ENCODE measurements at regions not wholly inside any gene's neighbourhood (a gene's known extent, or its start where the extent isn't known, plus 50 kb on each side); places are given as distances from the start of the nearest gene placed in this dataset.

DNA sequence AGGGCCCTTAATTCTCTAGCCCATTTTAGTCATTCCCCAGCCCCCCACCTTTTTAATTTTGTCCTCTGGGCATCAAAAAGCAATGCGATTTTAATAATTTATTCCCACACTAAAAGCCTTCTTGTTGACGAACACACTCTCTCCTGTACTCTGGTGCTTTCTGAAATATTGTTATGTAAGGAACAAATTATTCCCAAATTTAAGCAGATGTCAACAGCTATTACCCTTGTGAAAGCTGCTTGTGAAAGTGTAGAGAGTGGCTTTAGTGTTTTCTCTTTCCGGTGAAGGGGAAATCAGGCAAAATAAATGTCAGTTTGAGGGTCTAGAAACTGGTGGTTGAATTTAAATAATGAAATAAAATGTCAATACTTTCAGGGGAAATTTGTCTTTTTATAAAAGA lies 221.2 kb upstream of the CNKSR2 start:
- Histone ChIP-seq H3K4me1 (ENCODE audit: control insufficient read depth, extremely low read depth, insufficient read depth, low read length) (no peaks in the 10 kb centered on the region), H3K27ac (ENCODE audit: insufficient read depth, low read length) (no peak overlapping the region), H3K4me2 (ENCODE audit: extremely low read depth, insufficient read depth, low read length) (no peak overlapping the region), H3K4me3 (replicated peaks in 1 of 4; ENCODE audit: control extremely low read depth in 1 of 4, insufficient read depth in 1 of 4, low read depth in 3 of 4, low read length in 4 of 4) (no peak overlapping the region), H3K9ac (ENCODE audit: insufficient read depth, low read length) (no peak overlapping the region), H2AFZ (ENCODE audit: low read length) (no peak overlapping the region), H3K9me3 (ENCODE audit: control insufficient read depth, insufficient read depth, low read depth, low read length) (no peaks in the 10 kb centered on the region), H4K20me1 (ENCODE audit: control insufficient read depth, extremely low read depth, insufficient read depth, low read length) (no peaks in the 10 kb centered on the region), H3K36me3 (ENCODE audit: control insufficient read depth, insufficient read depth, low read length) (no peaks in the 10 kb centered on the region), H3K79me2 (ENCODE audit: control insufficient read depth, insufficient read depth, low read length) (no peaks in the 10 kb centered on the region), H3K27me3 (ENCODE audit: control insufficient read depth, insufficient read depth, low read length) (no peaks in the 10 kb centered on the region)
- TF ChIP-seq, protein P1, sequence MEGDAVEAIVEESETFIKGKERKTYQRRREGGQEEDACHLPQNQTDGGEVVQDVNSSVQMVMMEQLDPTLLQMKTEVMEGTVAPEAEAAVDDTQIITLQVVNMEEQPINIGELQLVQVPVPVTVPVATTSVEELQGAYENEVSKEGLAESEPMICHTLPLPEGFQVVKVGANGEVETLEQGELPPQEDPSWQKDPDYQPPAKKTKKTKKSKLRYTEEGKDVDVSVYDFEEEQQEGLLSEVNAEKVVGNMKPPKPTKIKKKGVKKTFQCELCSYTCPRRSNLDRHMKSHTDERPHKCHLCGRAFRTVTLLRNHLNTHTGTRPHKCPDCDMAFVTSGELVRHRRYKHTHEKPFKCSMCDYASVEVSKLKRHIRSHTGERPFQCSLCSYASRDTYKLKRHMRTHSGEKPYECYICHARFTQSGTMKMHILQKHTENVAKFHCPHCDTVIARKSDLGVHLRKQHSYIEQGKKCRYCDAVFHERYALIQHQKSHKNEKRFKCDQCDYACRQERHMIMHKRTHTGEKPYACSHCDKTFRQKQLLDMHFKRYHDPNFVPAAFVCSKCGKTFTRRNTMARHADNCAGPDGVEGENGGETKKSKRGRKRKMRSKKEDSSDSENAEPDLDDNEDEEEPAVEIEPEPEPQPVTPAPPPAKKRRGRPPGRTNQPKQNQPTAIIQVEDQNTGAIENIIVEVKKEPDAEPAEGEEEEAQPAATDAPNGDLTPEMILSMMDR (conservative IDR thresholded peaks at IDR 0.05 in 1 of 2, IDR thresholded peaks at IDR 0.05 in 1 of 2; ENCODE audit: low read depth in 1 of 2, low read length in 2 of 2), result no peak
- TF ChIP-seq EZH2 (IDR thresholded peaks at IDR 0.05; ENCODE audit: low read length, missing control alignments), result no peak
- DNase-seq (ENCODE audit: low read depth in 2 of 2), result no peak

DNA sequence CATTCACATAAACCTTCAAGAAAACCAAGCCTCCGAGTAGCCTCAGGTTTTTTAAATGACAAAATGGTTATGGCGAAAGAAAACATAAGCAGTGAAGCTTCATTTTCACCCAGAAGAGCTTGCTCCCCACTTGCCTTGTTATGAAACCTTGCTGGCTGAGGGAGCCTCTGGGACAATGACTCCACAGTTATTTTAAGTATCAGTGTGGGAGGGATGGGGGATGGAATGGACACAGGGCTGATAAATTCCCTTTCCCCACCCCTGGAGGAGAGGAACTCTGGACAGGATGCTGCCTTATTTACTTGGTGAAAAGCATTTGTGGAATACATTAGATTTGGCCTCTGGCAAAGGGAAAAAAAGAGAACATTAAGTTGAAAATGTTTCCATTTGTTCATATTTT lies 220.7 kb upstream of the CNKSR2 start:
- TF ChIP-seq EZH2 (IDR thresholded peaks at IDR 0.05; ENCODE audit: low read length, missing control alignments), result no peak
- TF ChIP-seq, protein P1 (conservative IDR thresholded peaks at IDR 0.05 in 1 of 2, IDR thresholded peaks at IDR 0.05 in 1 of 2; ENCODE audit: low read depth in 1 of 2, low read length in 2 of 2), result no peak
- Histone ChIP-seq H3K4me3 (replicated peaks in 1 of 4; ENCODE audit: control extremely low read depth in 1 of 4, insufficient read depth in 1 of 4, low read depth in 3 of 4, low read length in 4 of 4) (no peak overlapping the region), H3K27me3 (ENCODE audit: control insufficient read depth, insufficient read depth, low read length) (no peaks in the 10 kb centered on the region), H2AFZ (ENCODE audit: low read length) (no peak overlapping the region), H3K27ac (ENCODE audit: insufficient read depth, low read length) (no peak overlapping the region), H3K9ac (ENCODE audit: insufficient read depth, low read length) (no peak overlapping the region), H3K36me3 (ENCODE audit: control insufficient read depth, insufficient read depth, low read length) (no peaks in the 10 kb centered on the region), H3K4me2 (ENCODE audit: extremely low read depth, insufficient read depth, low read length) (no peak overlapping the region), H3K4me1 (ENCODE audit: control insufficient read depth, extremely low read depth, insufficient read depth, low read length) (no peaks in the 10 kb centered on the region), H3K79me2 (ENCODE audit: control insufficient read depth, insufficient read depth, low read length) (no peaks in the 10 kb centered on the region), H4K20me1 (ENCODE audit: control insufficient read depth, extremely low read depth, insufficient read depth, low read length) (no peaks in the 10 kb centered on the region), H3K9me3 (ENCODE audit: control insufficient read depth, insufficient read depth, low read depth, low read length) (no peaks in the 10 kb centered on the region)
- peak; percentile 13 to 55 for DNase-seq (ENCODE audit: low read depth in 2 of 2)

DNA sequence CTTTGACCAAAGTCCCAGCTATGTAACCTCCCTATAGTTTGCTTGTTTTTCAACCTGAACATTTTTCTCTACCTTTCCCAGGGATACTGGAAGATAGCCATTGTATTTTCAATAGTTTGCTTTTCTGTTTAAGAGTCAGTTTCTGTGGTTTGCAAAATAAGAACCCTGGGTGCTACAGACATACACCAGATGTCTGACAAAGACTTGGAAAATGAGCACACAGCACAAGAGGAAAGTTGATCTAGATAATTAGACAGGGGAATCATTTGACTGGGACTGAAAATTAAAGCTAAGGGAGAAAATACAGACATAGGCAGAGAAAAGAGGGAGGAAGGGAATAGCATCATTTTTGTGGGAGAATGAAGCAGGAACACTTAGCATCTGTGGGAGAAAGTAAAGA lies 218.3 kb upstream of the CNKSR2 start:
- no peak overlapping the region for H3K4me2 ChIP-seq (ENCODE audit: extremely low read depth, insufficient read depth, low read length)
- no peak overlapping the region for H3K27ac ChIP-seq (ENCODE audit: insufficient read depth, low read length)
- H3K36me3 ChIP-seq (ENCODE audit: control insufficient read depth, insufficient read depth, low read length), result no peaks in the 10 kb centered on the region
- no peak for TF ChIP-seq EZH2 (IDR thresholded peaks at IDR 0.05; ENCODE audit: low read length, missing control alignments)
- TF ChIP-seq, protein P1 (conservative IDR thresholded peaks at IDR 0.05 in 1 of 2, IDR thresholded peaks at IDR 0.05 in 1 of 2; ENCODE audit: low read depth in 1 of 2, low read length in 2 of 2), result no peak
- no peaks in the 10 kb centered on the region for H3K79me2 ChIP-seq (ENCODE audit: control insufficient read depth, insufficient read depth, low read length)
- H2AFZ ChIP-seq (ENCODE audit: low read length), result no peak overlapping the region
- H3K9ac ChIP-seq (ENCODE audit: insufficient read depth, low read length), result no peak overlapping the region
- H3K27me3 ChIP-seq (ENCODE audit: control insufficient read depth, insufficient read depth, low read length), result no peaks in the 10 kb centered on the region
- H3K4me1 ChIP-seq (ENCODE audit: control insufficient read depth, extremely low read depth, insufficient read depth, low read length), result no peaks in the 10 kb centered on the region
- H3K4me3 ChIP-seq (replicated peaks in 1 of 4; ENCODE audit: control extremely low read depth in 1 of 4, insufficient read depth in 1 of 4, low read depth in 3 of 4, low read length in 4 of 4), result no peak overlapping the region
- DNase-seq (ENCODE audit: low read depth in 2 of 2), result peak in 1 of 2 donors; percentile 5
- no peaks in the 10 kb centered on the region for H4K20me1 ChIP-seq (ENCODE audit: control insufficient read depth, extremely low read depth, insufficient read depth, low read length)
- no peaks in the 10 kb centered on the region for H3K9me3 ChIP-seq (ENCODE audit: control insufficient read depth, insufficient read depth, low read depth, low read length)

All from fibroblast of lung (primary cell).